H9 (cell line): ENCODE measurements at regions not wholly inside any gene's neighbourhood (a gene's known extent, or its start where the extent isn't known, plus 50 kb on each side); places are given as distances from the start of the nearest gene placed in this dataset.

Experiments
- DNase-seq: peaks from one replicate; pipeline ENCODE4 v3.0.0-alpha.2; 2017
- H2AFZ ChIP-seq: one replicate; pipeline ENCODE4 v1.6.1; 2013; ENCODE audit warnings: mild to moderate bottlenecking, low read length, control low read depth, moderate library complexity
- H2AK5ac ChIP-seq: 2 replicates; pipeline ENCODE4 v1.6.1; 2013; ENCODE audit warnings: low read length, control low read depth, mixed read lengths; ENCODE audit not compliant: insufficient read length
- H2BK120ac ChIP-seq: one replicate; pipeline ENCODE4 v1.6.1; 2013; ENCODE audit warnings: low read depth, mild to moderate bottlenecking, low read length, control low read depth, inconsistent platforms; ENCODE audit not compliant: poor library complexity, severe bottlenecking
- H2BK12ac ChIP-seq: 2 replicates; pipeline ENCODE4 v1.6.1; 2013; ENCODE audit warnings: low read length, control low read depth, mixed read lengths, low read depth; ENCODE audit not compliant: insufficient read length
- H2BK15ac ChIP-seq: 2 replicates; pipeline ENCODE4 v1.6.1; 2013; ENCODE audit warnings: low read depth, low read length, control low read depth
- H2BK20ac ChIP-seq: one replicate; pipeline ENCODE4 v1.6.1; 2013; ENCODE audit warnings: low read depth, mild to moderate bottlenecking, low read length, control low read depth, inconsistent platforms; ENCODE audit not compliant: poor library complexity, severe bottlenecking
- H2BK5ac ChIP-seq: 2 replicates; pipeline ENCODE4 v1.6.1; 2013; ENCODE audit warnings: low read length, control low read depth, mixed read lengths; ENCODE audit not compliant: insufficient read length
- H3K14ac ChIP-seq: 2 replicates; pipeline ENCODE4 v1.6.1; 2013; ENCODE audit warnings: low read length, control low read depth; ENCODE audit not compliant: insufficient read depth
- H3K18ac ChIP-seq: 2 replicates; pipeline ENCODE4 v1.6.1; 2013; ENCODE audit warnings: low read depth, mild to moderate bottlenecking, mixed read lengths, low read length, control low read depth; ENCODE audit not compliant: insufficient read length
- H3K23ac ChIP-seq: 2 replicates; pipeline ENCODE4 v1.6.1; 2013; ENCODE audit warnings: low read length, control low read depth, mixed read lengths, low read depth; ENCODE audit not compliant: insufficient read length
- H3K23me2 ChIP-seq: 2 replicates; pipeline ENCODE4 v1.6.1; 2013; ENCODE audit warnings: low read depth, mild to moderate bottlenecking, mixed read lengths, low read length, control low read depth; ENCODE audit not compliant: insufficient read length, poor library complexity, severe bottlenecking
- H3K27ac ChIP-seq: 2 replicates; pipeline ENCODE4 v1.5.1; 2013; ENCODE audit warnings: low read length, control low read depth, mixed read lengths, low read depth; ENCODE audit not compliant: insufficient read length
- H3K27me3 ChIP-seq: 2 replicates; pipeline ENCODE4 v1.6.1; 2013; ENCODE audit warnings: low read length, control low read depth, inconsistent platforms; ENCODE audit not compliant: insufficient read depth
- H3K4ac ChIP-seq: 2 replicates; pipeline ENCODE4 v1.6.1; 2013; ENCODE audit warnings: low read depth, mild to moderate bottlenecking, control low read depth, inconsistent platforms, low read length, moderate library complexity
- H3K4me1 ChIP-seq: 2 replicates; pipeline ENCODE4 v1.6.1; 2013; ENCODE audit warnings: low read length, control low read depth, inconsistent platforms; ENCODE audit not compliant: insufficient read depth
- H3K4me2 ChIP-seq: 2 replicates; pipeline ENCODE4 v1.6.1; 2013; ENCODE audit warnings: low read length, control low read depth, mixed read lengths; ENCODE audit not compliant: insufficient read length, insufficient read depth
- H3K56ac ChIP-seq: 2 replicates; pipeline ENCODE4 v1.6.1; 2013; ENCODE audit warnings: low read depth, mild to moderate bottlenecking, mixed read lengths, low read length, control low read depth; ENCODE audit not compliant: insufficient read length
- H3K79me1 ChIP-seq: 2 replicates; pipeline ENCODE4 v1.6.1; 2013; ENCODE audit warnings: low read depth, mild to moderate bottlenecking, moderate library complexity, low read length, control low read depth, inconsistent platforms; ENCODE audit not compliant: insufficient read depth, poor library complexity, severe bottlenecking
- H3K79me2 ChIP-seq: 2 replicates; pipeline ENCODE4 v1.6.1; 2013; ENCODE audit warnings: low read length, control low read depth, inconsistent platforms; ENCODE audit not compliant: insufficient read depth
- H3K9ac ChIP-seq: 2 replicates; pipeline ENCODE4 v1.6.1; 2013; ENCODE audit warnings: low read length, control low read depth, mixed read lengths; ENCODE audit not compliant: insufficient read length; ENCODE audit errors: extremely low read depth
- H3K9me3 ChIP-seq: one replicate; pipeline ENCODE4 v1.6.1; 2013; ENCODE audit warnings: low read depth, low read length, inconsistent platforms; ENCODE audit not compliant: control insufficient read depth
- H3T11ph ChIP-seq: one replicate; pipeline ENCODE4 v1.6.1; 2013; ENCODE audit warnings: mild to moderate bottlenecking, low read length, control low read depth, inconsistent platforms
- H4K20me1 ChIP-seq: one replicate; pipeline ENCODE4 v1.6.1; 2013; ENCODE audit not compliant: control insufficient read depth, insufficient read length, insufficient read depth
- H4K5ac ChIP-seq: 2 replicates; pipeline ENCODE4 v1.6.1; 2013; ENCODE audit warnings: low read depth, mild to moderate bottlenecking, mixed read lengths, low read length, control low read depth; ENCODE audit not compliant: insufficient read length
- H4K8ac ChIP-seq: replicated peaks from 2 replicates; pipeline ENCODE4 v1.6.1; 2013; ENCODE audit warnings: low read length, control low read depth, mixed read lengths, low read depth; ENCODE audit not compliant: insufficient read length
- H4K91ac ChIP-seq: 2 replicates; pipeline ENCODE4 v1.6.1; 2013; ENCODE audit warnings: low read depth, mild to moderate bottlenecking, moderate library complexity, mixed read lengths, low read length, control low read depth; ENCODE audit not compliant: insufficient read length
- H3K27ac Mint-ChIP-seq, 3 experiments: 2 replicates in 2 of 3; 3 replicates in 1 of 3; pipeline ENCODE4 v1.8.0; 2020 to 2021; ENCODE audit warnings: mixed read lengths in 3 of 3, mild to moderate bottlenecking in 1 of 3, moderate library complexity in 1 of 3
- H3K27me3 Mint-ChIP-seq: 2 replicates; pipeline ENCODE4 v1.8.0; 2021; ENCODE audit warnings: low read depth, mild to moderate bottlenecking, moderate library complexity, mixed read lengths
- H3K36me3 Mint-ChIP-seq, 3 experiments: 2 replicates in 2 of 3; 3 replicates in 1 of 3; pipeline ENCODE4 v1.8.0; 2020 to 2021; ENCODE audit warnings: low read depth in 3 of 3, mixed read lengths in 3 of 3; ENCODE audit not compliant: insufficient read depth in 1 of 3
- H3K4me1 Mint-ChIP-seq, 2 experiments: 2 replicates each; pipeline ENCODE4 v1.8.0; 2020; ENCODE audit warnings: mixed read lengths in 2 of 2
- H3K4me3 Mint-ChIP-seq, 2 experiments: 2 replicates in 1 of 2; 3 replicates in 1 of 2; pipeline ENCODE4 v1.8.0; 2020 to 2021; ENCODE audit warnings: mild to moderate bottlenecking in 2 of 2, mixed read lengths in 2 of 2, moderate library complexity in 1 of 2
- H3K9me3 Mint-ChIP-seq, 2 experiments: 2 replicates in 1 of 2; 3 replicates in 1 of 2; pipeline ENCODE4 v1.8.0; 2020; ENCODE audit warnings: mild to moderate bottlenecking in 2 of 2, mixed read lengths in 2 of 2, moderate library complexity in 1 of 2
- WGBS: extraction: QIAGEN DNeasy Blood & Tissue Kit; methylation state at CpG from one replicate; pipeline ENCODE4 v1.1.7; 2013; ENCODE audit warnings: missing lambda C conversion rate, low lambda C conversion rate, mixed read lengths; ENCODE audit not compliant: insufficient read length; ENCODE audit errors: extremely low coverage; 5-methylcytosine and 5-hydroxymethylcytosine counted together
- TF ChIP-seq, protein P1 (sequence below): fragments of 200-600 bp; sonication (generic); conservative IDR thresholded peaks from 3 replicates; pipeline ENCODE4 v1.8.0; 2021; ENCODE audit warnings: antibody characterized with exemption, mild to moderate bottlenecking

DNA sequence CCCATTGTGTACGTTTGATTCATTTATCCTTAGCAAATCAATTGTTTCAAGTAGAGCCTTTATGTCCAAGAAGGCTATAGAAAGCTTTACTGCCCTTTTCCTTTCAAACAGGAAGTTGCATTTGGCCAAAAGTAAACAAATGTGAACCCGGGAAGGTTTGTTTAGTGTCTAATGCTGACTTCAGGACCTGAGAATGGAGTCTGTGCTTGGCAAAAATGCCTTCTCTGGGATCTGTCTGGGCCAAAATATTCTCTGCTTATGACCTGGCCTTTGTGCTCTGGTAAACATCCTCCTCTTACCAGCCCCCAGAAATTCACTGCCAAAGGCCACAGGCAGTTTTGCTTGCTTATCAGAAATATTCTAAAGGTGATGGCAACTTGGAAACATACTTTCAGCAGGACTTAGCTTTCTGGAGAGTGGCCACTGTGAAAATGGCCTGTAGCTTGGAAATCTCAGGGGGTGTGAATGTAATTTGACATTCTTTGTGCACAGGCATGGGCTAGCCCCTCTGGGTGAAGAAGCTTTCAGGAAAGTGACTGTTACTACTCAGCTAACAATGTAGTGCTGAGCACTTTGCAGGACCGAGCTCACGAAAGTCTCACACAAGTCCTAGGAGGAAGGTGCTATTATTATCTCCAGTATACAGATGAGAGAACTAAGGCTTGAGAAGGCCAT lies 199.5 kb downstream of the PTEN start:
- H3K23me2 ChIP-seq: no peaks in the 10 kb centered on the region
- H3T11ph ChIP-seq: no peak overlapping the region
- no peak overlapping the region for H3K14ac ChIP-seq
- H2AK5ac ChIP-seq: no peak overlapping the region
- no peak overlapping the region for H2AFZ ChIP-seq
- H4K91ac ChIP-seq: no peak overlapping the region
- no peaks in the 10 kb centered on the region for H3K27me3 Mint-ChIP-seq
- no peak overlapping the region for H2BK20ac ChIP-seq
- H3K23ac ChIP-seq: no peak overlapping the region
- H3K4me1 ChIP-seq: no peaks in the 10 kb centered on the region
- no peak overlapping the region for H2BK5ac ChIP-seq
- no peak overlapping the region for H2BK15ac ChIP-seq
- no peak overlapping the region for H4K5ac ChIP-seq
- WGBS: no CpG with 5 or more reads among the region's 4 CpGs
- no peaks in the 10 kb centered on the region; a peak in 1 of 4 replicates for H3K4me1 Mint-ChIP-seq
- no peak overlapping the region for H3K9ac ChIP-seq
- TF ChIP-seq, protein P1, sequence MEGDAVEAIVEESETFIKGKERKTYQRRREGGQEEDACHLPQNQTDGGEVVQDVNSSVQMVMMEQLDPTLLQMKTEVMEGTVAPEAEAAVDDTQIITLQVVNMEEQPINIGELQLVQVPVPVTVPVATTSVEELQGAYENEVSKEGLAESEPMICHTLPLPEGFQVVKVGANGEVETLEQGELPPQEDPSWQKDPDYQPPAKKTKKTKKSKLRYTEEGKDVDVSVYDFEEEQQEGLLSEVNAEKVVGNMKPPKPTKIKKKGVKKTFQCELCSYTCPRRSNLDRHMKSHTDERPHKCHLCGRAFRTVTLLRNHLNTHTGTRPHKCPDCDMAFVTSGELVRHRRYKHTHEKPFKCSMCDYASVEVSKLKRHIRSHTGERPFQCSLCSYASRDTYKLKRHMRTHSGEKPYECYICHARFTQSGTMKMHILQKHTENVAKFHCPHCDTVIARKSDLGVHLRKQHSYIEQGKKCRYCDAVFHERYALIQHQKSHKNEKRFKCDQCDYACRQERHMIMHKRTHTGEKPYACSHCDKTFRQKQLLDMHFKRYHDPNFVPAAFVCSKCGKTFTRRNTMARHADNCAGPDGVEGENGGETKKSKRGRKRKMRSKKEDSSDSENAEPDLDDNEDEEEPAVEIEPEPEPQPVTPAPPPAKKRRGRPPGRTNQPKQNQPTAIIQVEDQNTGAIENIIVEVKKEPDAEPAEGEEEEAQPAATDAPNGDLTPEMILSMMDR: no peak
- no peak overlapping the region for H2BK120ac ChIP-seq
- H3K79me1 ChIP-seq: no peaks in the 10 kb centered on the region
- peaks cover 0 to 3% of the 10 kb centered on the region in 2 experiments; a peak in 2 of 5 replicates for H3K9me3 Mint-ChIP-seq
- no peak overlapping the region for H4K8ac ChIP-seq
- H3K18ac ChIP-seq: no peak overlapping the region
- no peak overlapping the region for H3K4ac ChIP-seq
- no peak for DNase-seq
- H3K36me3 Mint-ChIP-seq: no peaks in the 10 kb centered on the region; a peak in 1 of 7 replicates
- no peaks in the 10 kb centered on the region for H3K9me3 ChIP-seq
- no peak overlapping the region for H2BK12ac ChIP-seq
- no peak overlapping the region for H3K4me2 ChIP-seq
- no peak overlapping the region for H3K56ac ChIP-seq
- no peak overlapping the region for H3K27ac ChIP-seq
- H3K27ac Mint-ChIP-seq: no peak overlapping the region; a peak in 1 of 7 replicates
- no peaks in the 10 kb centered on the region for H4K20me1 ChIP-seq
- no peaks in the 10 kb centered on the region for H3K27me3 ChIP-seq
- no peaks in the 10 kb centered on the region for H3K79me2 ChIP-seq
- H3K4me3 Mint-ChIP-seq: no peak overlapping the region
